SK-N-SH treated with all-trans-retinoic acid at 6 μM for 48 hours (cell line): ENCODE measurements at regions not wholly inside any gene's neighbourhood (a gene's known extent, or its start where the extent isn't known, plus 50 kb on each side); places are given as distances from the start of the nearest gene placed in this dataset.
"Not testable (repeated sequence)": the region's sequence is repeated elsewhere in the genome, so short reads cannot be mapped to it uniquely, and the experiment has no call there.

Source experiments
- ATAC-seq: fragments of 200-7000 bp; cut with Tn5 transposase; 3 replicates; pipeline ENCODE4 v1.9.1; 2020; ENCODE audit warnings: mild to moderate bottlenecking, moderate library complexity
- ARNTL ChIP-seq: fragments of 450-650 bp; formaldehyde crosslinking; IDR thresholded peaks from 2 replicates; pipeline ENCODE4 v1.5.0; 2020; ENCODE audit warnings: low read depth, mild to moderate bottlenecking, moderate library complexity, borderline replicate concordance
- BACH2 ChIP-seq: fragments of 250-450 bp; sonication (Bioruptor Pico); IDR thresholded peaks from 2 replicates; pipeline ENCODE4 v1.9.0; 2021; ENCODE audit warnings: mild to moderate bottlenecking, borderline replicate concordance
- ESRRG ChIP-seq: fragments of 250-450 bp; sonication (Bioruptor Pico); IDR thresholded peaks from 2 replicates; pipeline ENCODE4 v1.6.1; 2021; ENCODE audit warnings: mild to moderate bottlenecking
- GLIS3 ChIP-seq: fragments of 250-450 bp; sonication (Bioruptor Pico); IDR thresholded peaks from 2 replicates; pipeline ENCODE4 v1.5.0; 2020; ENCODE audit warnings: mild to moderate bottlenecking, moderate library complexity
- ISL1 ChIP-seq: fragments of 250-450 bp; sonication (Bioruptor Pico); IDR thresholded peaks from 2 replicates; pipeline ENCODE4 v2.1.2; 2022; ENCODE audit warnings: mild to moderate bottlenecking, moderate library complexity
- OSR1 ChIP-seq: fragments of 250-450 bp; sonication (Bioruptor Pico); IDR thresholded peaks from 2 replicates; pipeline ENCODE4 v1.8.0; 2022; ENCODE audit warnings: moderate library complexity, mild to moderate bottlenecking, inconsistent platforms
- PPARA ChIP-seq: fragments of 250-450 bp; sonication (Bioruptor Pico); IDR thresholded peaks from 2 replicates; pipeline ENCODE4 v1.5.0; 2020; ENCODE audit warnings: mild to moderate bottlenecking, borderline replicate concordance
- SNAI2 ChIP-seq: fragments of 250-450 bp; sonication (Bioruptor Pico); IDR thresholded peaks from 2 replicates; pipeline ENCODE4 v1.5.0; 2020; ENCODE audit warnings: mild to moderate bottlenecking, moderate library complexity
- TCF4 ChIP-seq: fragments of 250-450 bp; sonication (Bioruptor Pico); IDR thresholded peaks from 2 replicates; pipeline ENCODE4 v1.8.0; 2021; ENCODE audit warnings: mild to moderate bottlenecking, moderate library complexity, borderline replicate concordance
- TOX ChIP-seq: fragments of 250-450 bp; sonication (Bioruptor Pico); IDR thresholded peaks from 2 replicates; pipeline ENCODE4 v1.8.0; 2021; ENCODE audit warnings: mild to moderate bottlenecking, moderate library complexity, borderline replicate concordance
- ZFP3 ChIP-seq: fragments of 250-450 bp; sonication (Bioruptor Pico); IDR thresholded peaks from 2 replicates; pipeline ENCODE4 v1.5.0; 2020; ENCODE audit warnings: mild to moderate bottlenecking, moderate library complexity
- ZFP30 ChIP-seq: fragments of 450-650 bp; formaldehyde crosslinking; IDR thresholded peaks from 2 replicates; pipeline ENCODE4 v1.5.0; 2022; ENCODE audit warnings: mild to moderate bottlenecking, moderate library complexity
- ZNF565 ChIP-seq: fragments of 450-650 bp; formaldehyde crosslinking; conservative IDR thresholded peaks from 2 replicates; pipeline ENCODE4 v1.5.0; 2020; ENCODE audit warnings: low read depth, mild to moderate bottlenecking, moderate library complexity
- ZNF70 ChIP-seq: fragments of 450-650 bp; formaldehyde crosslinking; IDR thresholded peaks from 2 replicates; pipeline ENCODE4 v1.5.0; 2020; ENCODE audit warnings: mild to moderate bottlenecking, moderate library complexity
- ZNF8 ChIP-seq: fragments of 450-650 bp; formaldehyde crosslinking; IDR thresholded peaks from 2 replicates; pipeline ENCODE4 v1.5.0; 2020; ENCODE audit warnings: mild to moderate bottlenecking, moderate library complexity
- TF ChIP-seq, protein P1 (sequence below): fragments of 250-450 bp; sonication (Bioruptor Pico); IDR thresholded peaks from 2 replicates; pipeline ENCODE4 v1.8.0; 2021; ENCODE audit warnings: low read depth, mild to moderate bottlenecking, moderate library complexity, borderline replicate concordance
- TF ChIP-seq, protein P2 (sequence below): fragments of 250-450 bp; sonication (Bioruptor Pico); IDR thresholded peaks from 2 replicates; pipeline ENCODE4 v1.5.0; 2020; ENCODE audit warnings: mild to moderate bottlenecking, moderate library complexity
- TF ChIP-seq, protein P3 (sequence below): fragments of 250-450 bp; sonication (Bioruptor Pico); IDR thresholded peaks from 2 replicates; pipeline ENCODE4 v1.5.1; 2020; ENCODE audit warnings: low read depth, mild to moderate bottlenecking, moderate library complexity
- TF ChIP-seq, protein P4 (sequence below): fragments of 250-450 bp; sonication (Bioruptor Pico); IDR thresholded peaks from 2 replicates; pipeline ENCODE4 v1.8.0; 2020; ENCODE audit warnings: mild to moderate bottlenecking, moderate library complexity, borderline replicate concordance
- TF ChIP-seq, protein P5 (sequence below): fragments of 250-450 bp; sonication (Bioruptor Pico); IDR thresholded peaks from 2 replicates; pipeline ENCODE4 v1.5.1; 2021; ENCODE audit warnings: mild to moderate bottlenecking, moderate library complexity

DNA sequence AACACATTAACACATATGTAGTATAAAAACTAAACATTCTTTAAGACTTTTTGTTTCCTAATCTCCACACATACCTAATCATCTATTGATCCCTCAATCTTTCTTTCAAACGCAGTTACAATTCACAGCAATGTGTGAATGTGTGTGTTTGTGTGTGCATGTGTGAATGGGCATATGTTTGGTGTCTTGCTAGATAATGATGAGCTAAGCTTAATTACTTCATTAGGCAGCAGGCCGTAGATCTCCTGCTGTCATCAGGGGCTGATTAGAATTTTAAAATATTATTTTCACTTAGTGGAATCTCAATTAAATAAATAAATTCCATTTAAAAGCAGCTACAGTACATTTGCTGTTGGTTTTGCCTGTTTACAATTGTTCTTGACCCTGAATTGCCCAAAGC is 187.8 kb upstream of the LHX8 start:
- no peak for ATAC-seq
- TF ChIP-seq, protein P1, sequence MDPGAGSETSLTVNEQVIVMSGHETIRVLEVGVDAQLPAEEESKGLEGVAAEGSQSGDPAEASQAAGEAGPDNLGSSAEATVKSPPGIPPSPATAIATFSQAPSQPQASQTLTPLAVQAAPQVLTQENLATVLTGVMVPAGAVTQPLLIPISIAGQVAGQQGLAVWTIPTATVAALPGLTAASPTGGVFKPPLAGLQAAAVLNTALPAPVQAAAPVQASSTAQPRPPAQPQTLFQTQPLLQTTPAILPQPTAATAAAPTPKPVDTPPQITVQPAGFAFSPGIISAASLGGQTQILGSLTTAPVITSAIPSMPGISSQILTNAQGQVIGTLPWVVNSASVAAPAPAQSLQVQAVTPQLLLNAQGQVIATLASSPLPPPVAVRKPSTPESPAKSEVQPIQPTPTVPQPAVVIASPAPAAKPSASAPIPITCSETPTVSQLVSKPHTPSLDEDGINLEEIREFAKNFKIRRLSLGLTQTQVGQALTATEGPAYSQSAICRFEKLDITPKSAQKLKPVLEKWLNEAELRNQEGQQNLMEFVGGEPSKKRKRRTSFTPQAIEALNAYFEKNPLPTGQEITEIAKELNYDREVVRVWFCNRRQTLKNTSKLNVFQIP (CRISPR knock-in tag) = no peak
- no peak for TF ChIP-seq BACH2 (CRISPR knock-in tag)
- no peak for TF ChIP-seq ARNTL (CRISPR knock-in tag)
- no peak for TF ChIP-seq OSR1
- TF ChIP-seq, protein P2, sequence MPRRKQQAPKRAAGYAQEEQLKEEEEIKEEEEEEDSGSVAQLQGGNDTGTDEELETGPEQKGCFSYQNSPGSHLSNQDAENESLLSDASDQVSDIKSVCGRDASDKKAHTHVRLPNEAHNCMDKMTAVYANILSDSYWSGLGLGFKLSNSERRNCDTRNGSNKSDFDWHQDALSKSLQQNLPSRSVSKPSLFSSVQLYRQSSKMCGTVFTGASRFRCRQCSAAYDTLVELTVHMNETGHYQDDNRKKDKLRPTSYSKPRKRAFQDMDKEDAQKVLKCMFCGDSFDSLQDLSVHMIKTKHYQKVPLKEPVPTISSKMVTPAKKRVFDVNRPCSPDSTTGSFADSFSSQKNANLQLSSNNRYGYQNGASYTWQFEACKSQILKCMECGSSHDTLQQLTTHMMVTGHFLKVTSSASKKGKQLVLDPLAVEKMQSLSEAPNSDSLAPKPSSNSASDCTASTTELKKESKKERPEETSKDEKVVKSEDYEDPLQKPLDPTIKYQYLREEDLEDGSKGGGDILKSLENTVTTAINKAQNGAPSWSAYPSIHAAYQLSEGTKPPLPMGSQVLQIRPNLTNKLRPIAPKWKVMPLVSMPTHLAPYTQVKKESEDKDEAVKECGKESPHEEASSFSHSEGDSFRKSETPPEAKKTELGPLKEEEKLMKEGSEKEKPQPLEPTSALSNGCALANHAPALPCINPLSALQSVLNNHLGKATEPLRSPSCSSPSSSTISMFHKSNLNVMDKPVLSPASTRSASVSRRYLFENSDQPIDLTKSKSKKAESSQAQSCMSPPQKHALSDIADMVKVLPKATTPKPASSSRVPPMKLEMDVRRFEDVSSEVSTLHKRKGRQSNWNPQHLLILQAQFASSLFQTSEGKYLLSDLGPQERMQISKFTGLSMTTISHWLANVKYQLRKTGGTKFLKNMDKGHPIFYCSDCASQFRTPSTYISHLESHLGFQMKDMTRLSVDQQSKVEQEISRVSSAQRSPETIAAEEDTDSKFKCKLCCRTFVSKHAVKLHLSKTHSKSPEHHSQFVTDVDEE (CRISPR knock-in tag) = no peak
- TF ChIP-seq, protein P3, sequence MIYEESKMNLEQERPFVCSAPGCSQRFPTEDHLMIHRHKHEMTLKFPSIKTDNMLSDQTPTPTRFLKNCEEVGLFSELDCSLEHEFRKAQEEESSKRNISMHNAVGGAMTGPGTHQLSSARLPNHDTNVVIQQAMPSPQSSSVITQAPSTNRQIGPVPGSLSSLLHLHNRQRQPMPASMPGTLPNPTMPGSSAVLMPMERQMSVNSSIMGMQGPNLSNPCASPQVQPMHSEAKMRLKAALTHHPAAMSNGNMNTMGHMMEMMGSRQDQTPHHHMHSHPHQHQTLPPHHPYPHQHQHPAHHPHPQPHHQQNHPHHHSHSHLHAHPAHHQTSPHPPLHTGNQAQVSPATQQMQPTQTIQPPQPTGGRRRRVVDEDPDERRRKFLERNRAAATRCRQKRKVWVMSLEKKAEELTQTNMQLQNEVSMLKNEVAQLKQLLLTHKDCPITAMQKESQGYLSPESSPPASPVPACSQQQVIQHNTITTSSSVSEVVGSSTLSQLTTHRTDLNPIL = no peak
- no peak for TF ChIP-seq ZNF8 (CRISPR knock-in tag)
- no peak for TF ChIP-seq SNAI2 (CRISPR knock-in tag)
- TF ChIP-seq ZNF70 (CRISPR knock-in tag) = no peak
- TF ChIP-seq, protein P4, sequence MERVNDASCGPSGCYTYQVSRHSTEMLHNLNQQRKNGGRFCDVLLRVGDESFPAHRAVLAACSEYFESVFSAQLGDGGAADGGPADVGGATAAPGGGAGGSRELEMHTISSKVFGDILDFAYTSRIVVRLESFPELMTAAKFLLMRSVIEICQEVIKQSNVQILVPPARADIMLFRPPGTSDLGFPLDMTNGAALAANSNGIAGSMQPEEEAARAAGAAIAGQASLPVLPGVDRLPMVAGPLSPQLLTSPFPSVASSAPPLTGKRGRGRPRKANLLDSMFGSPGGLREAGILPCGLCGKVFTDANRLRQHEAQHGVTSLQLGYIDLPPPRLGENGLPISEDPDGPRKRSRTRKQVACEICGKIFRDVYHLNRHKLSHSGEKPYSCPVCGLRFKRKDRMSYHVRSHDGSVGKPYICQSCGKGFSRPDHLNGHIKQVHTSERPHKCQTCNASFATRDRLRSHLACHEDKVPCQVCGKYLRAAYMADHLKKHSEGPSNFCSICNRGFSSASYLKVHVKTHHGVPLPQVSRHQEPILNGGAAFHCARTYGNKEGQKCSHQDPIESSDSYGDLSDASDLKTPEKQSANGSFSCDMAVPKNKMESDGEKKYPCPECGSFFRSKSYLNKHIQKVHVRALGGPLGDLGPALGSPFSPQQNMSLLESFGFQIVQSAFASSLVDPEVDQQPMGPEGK (CRISPR knock-in tag) = no peak
- TF ChIP-seq ZFP30 = no peak
- TF ChIP-seq, protein P5, sequence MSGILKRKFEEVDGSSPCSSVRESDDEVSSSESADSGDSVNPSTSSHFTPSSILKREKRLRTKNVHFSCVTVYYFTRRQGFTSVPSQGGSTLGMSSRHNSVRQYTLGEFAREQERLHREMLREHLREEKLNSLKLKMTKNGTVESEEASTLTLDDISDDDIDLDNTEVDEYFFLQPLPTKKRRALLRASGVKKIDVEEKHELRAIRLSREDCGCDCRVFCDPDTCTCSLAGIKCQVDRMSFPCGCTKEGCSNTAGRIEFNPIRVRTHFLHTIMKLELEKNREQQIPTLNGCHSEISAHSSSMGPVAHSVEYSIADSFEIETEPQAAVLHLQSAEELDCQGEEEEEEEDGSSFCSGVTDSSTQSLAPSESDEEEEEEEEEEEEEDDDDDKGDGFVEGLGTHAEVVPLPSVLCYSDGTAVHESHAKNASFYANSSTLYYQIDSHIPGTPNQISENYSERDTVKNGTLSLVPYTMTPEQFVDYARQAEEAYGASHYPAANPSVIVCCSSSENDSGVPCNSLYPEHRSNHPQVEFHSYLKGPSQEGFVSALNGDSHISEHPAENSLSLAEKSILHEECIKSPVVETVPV = no peak
- TF ChIP-seq ISL1 (CRISPR knock-in tag) = no peak
- no peak for TF ChIP-seq ESRRG (CRISPR knock-in tag)
- no peak for TF ChIP-seq PPARA (CRISPR knock-in tag)
- TF ChIP-seq TOX (CRISPR knock-in tag) = no peak
- TF ChIP-seq ZFP3 (CRISPR knock-in tag) = no peak
- TF ChIP-seq GLIS3 (CRISPR knock-in tag) = no peak
- TF ChIP-seq, all 23 proteins: peak for 0

DNA sequence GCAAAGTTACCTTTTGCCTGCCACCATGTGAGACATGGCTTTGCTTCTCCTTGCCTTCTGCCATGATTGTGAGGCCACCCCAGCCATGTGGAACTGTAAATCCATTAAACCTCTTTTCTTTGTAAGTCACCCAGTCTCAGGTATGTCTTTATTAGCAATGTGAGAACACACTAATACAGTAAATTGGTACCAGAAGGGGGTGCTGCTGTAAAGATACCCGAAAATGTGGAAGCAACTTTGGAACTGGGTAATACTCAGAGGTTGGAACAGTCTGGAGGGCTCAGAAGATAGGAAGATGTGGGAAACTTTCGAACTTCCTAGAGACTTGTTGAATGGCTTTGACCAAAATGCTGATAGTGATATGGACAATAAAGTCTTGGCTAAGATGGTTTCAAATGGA is 184.8 kb upstream of the LHX8 start:
- not testable (repeated sequence) for ATAC-seq

DNA sequence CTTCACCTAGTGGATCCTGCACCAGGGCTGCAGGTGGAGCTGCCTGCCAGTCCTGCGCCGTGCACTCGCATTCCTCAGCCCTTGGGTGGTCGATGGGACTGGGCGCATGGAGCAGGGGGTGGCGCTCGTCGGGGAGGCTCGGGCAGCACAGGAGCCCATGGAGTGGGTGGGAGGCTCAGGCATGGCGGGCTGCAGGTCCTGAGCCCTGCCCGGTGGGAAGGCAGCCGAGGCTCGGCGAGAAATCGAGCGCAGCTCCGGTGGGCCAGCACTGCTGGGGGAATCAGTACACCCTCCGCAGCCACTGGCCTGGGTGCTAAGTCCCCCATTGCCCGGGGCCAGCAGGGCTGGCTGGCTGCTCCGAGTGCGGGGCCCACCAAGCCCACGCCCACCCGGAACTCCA is 182.2 kb upstream of the LHX8 start:
- ATAC-seq = not testable (repeated sequence)

DNA sequence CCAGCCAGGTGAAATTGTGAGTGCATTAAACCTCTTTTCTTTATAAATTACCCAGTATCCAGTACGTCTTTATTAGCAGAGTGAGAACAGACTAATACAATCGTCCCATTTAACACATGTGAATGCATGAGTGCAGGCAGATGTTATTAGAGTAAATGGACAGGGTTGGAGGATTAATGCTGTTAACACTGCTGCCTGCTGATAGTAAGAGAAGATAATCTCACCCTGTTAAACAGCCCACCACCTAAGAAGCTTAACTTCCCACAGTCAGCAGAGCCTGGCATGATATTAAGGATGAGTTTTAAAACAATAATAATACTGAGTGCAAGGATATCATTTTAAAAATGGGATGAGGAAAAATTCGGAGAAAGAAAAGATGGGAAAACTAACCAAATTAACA is 181.4 kb upstream of the LHX8 start:
- no peak for ATAC-seq
- TF ChIP-seq, protein P2 (CRISPR knock-in tag) = no peak
- TF ChIP-seq ZNF565 (CRISPR knock-in tag) = no peak
- no peak for TF ChIP-seq ARNTL (CRISPR knock-in tag)
- TF ChIP-seq TCF4 (CRISPR knock-in tag) = no peak
